GM23338 (cell line): ENCODE measurements at regions not wholly inside any gene's neighbourhood (a gene's known extent, or its start where the extent isn't known, plus 50 kb on each side); places are given as distances from the start of the nearest gene placed in this dataset.

ENCODE experiments used
- ATAC-seq: fragments of 200-7000 bp; cut with Tn5 transposase; 3 replicates; pipeline ENCODE4 v1.9.1; 2020
- DNase-seq: peaks from one replicate; pipeline ENCODE4 v3.0.0-alpha.2; 2015; ENCODE audit warnings: low spot score
- H2AFZ ChIP-seq: fragments of 200-600 bp; sonication (generic); 2 replicates; pipeline ENCODE4 v1.8.0; 2016; ENCODE audit warnings: antibody characterized with exemption, mild to moderate bottlenecking, moderate library complexity
- H3F3A ChIP-seq: fragments of 200-600 bp; sonication (generic); replicated peaks from 2 replicates; pipeline ENCODE4 v1.8.0; 2017; ENCODE audit warnings: antibody characterized with exemption, mixed run types, low read depth
- H3K27ac ChIP-seq: fragments of 200-600 bp; sonication (generic); 2 replicates; pipeline ENCODE4 v1.6.1; 2016; ENCODE audit warnings: low read depth
- H3K27me3 ChIP-seq: fragments of 200-600 bp; sonication (generic); 2 replicates; pipeline ENCODE4 v1.8.0; 2016; ENCODE audit warnings: mild to moderate bottlenecking, mixed run types, moderate library complexity; ENCODE audit not compliant: insufficient read depth
- H3K36me3 ChIP-seq: fragments of 200-600 bp; sonication (generic); 2 replicates; pipeline ENCODE4 v1.8.0; 2016; ENCODE audit warnings: mild to moderate bottlenecking; ENCODE audit not compliant: insufficient read depth
- H3K4me1 ChIP-seq: fragments of 200-600 bp; sonication (generic); 2 replicates; pipeline ENCODE4 v1.8.0; 2016; ENCODE audit warnings: mild to moderate bottlenecking, moderate library complexity; ENCODE audit not compliant: insufficient read depth
- H3K4me2 ChIP-seq: fragments of 200-600 bp; sonication (generic); 2 replicates; pipeline ENCODE4 v1.7.1; 2017; ENCODE audit warnings: mixed run types
- H3K4me3 ChIP-seq: fragments of 200-600 bp; sonication (generic); 2 replicates; pipeline ENCODE4 v1.6.1; 2016; ENCODE audit warnings: mixed run types
- H3K79me2 ChIP-seq: fragments of 200-600 bp; sonication (generic); replicated peaks from 2 replicates; pipeline ENCODE4 v1.8.0; 2017; ENCODE audit warnings: mild to moderate bottlenecking; ENCODE audit not compliant: insufficient read depth
- H3K9me2 ChIP-seq: fragments of 200-600 bp; sonication (generic); 2 replicates; pipeline ENCODE4 v1.8.0; 2017; ENCODE audit not compliant: insufficient read depth
- H4K20me1 ChIP-seq: fragments of 200-600 bp; sonication (generic); replicated peaks from 2 replicates; pipeline ENCODE4 v1.8.0; 2017; ENCODE audit warnings: mild to moderate bottlenecking; ENCODE audit not compliant: insufficient read depth
- H3K27ac Mint-ChIP-seq: 2 replicates; pipeline ENCODE4 v1.8.0; 2020; ENCODE audit warnings: inconsistent platforms, mild to moderate bottlenecking, moderate library complexity, mixed read lengths
- H3K27me3 Mint-ChIP-seq: 3 replicates; pipeline ENCODE4 v1.8.0; 2022; ENCODE audit warnings: low read depth, mild to moderate bottlenecking, moderate library complexity, mixed read lengths, inconsistent platforms; ENCODE audit not compliant: insufficient read depth, poor library complexity
- H3K36me3 Mint-ChIP-seq: 3 replicates; pipeline ENCODE4 v1.8.0; 2021; ENCODE audit warnings: low read depth, mild to moderate bottlenecking, inconsistent platforms, moderate library complexity, mixed read lengths
- H3K4me1 Mint-ChIP-seq: 3 replicates; pipeline ENCODE4 v1.8.0; 2020; ENCODE audit warnings: mild to moderate bottlenecking, inconsistent platforms, mixed read lengths
- H3K4me3 Mint-ChIP-seq: 3 replicates; pipeline ENCODE4 v1.8.0; 2021; ENCODE audit warnings: moderate library complexity, mild to moderate bottlenecking, inconsistent platforms, mixed read lengths
- H3K9me3 Mint-ChIP-seq: 3 replicates; pipeline ENCODE4 v1.8.0; 2020; ENCODE audit warnings: moderate library complexity, mild to moderate bottlenecking, inconsistent platforms, mixed read lengths
- CREB1 ChIP-seq: fragments of 250-450 bp; sonication (Bioruptor Pico); IDR thresholded peaks from 2 replicates; pipeline ENCODE4 v1.5.0; 2020; ENCODE audit warnings: low read depth, mild to moderate bottlenecking, moderate library complexity
- CTCF ChIP-seq, 2 experiments: fragments of 200-600 bp in 1 of 2; sonication (generic) in 1 of 2; conservative IDR thresholded peaks; 2 replicates each; pipeline versions ENCODE4 v1.5.1 to v1.6.1; 2016 to 2017; ENCODE audit warnings: antibody characterized with exemption in 2 of 2, low read depth in 2 of 2, mild to moderate bottlenecking in 2 of 2, moderate library complexity in 1 of 2
- EZH2 ChIP-seq: fragments of 200-600 bp; sonication (generic); IDR thresholded peaks from one replicate; pipeline ENCODE4 v1.8.0; 2017; ENCODE audit warnings: antibody characterized with exemption, mild to moderate bottlenecking, low read depth; ENCODE audit not compliant: unreplicated experiment
- EZH2phosphoT487 ChIP-seq: fragments of 200-600 bp; sonication (generic); IDR thresholded peaks from one replicate; pipeline ENCODE4 v1.8.1; 2018; ENCODE audit warnings: antibody characterized with exemption; ENCODE audit not compliant: unreplicated experiment
- JUNB ChIP-seq: IDR thresholded peaks from one replicate; pipeline ENCODE4 v1.6.1; 2016; ENCODE audit warnings: antibody characterized with exemption; ENCODE audit not compliant: unreplicated experiment
- NANOG ChIP-seq: IDR thresholded peaks from 2 replicates; pipeline ENCODE4 v1.6.1; 2016; ENCODE audit warnings: antibody characterized with exemption, borderline replicate concordance
- POLR2AphosphoS5 ChIP-seq: IDR thresholded peaks from 2 replicates; pipeline ENCODE4 v1.6.1; 2016; ENCODE audit warnings: antibody characterized with exemption, low read depth
- STAT1 ChIP-seq: IDR thresholded peaks from one replicate; pipeline ENCODE4 v1.6.1; 2016; ENCODE audit warnings: antibody characterized with exemption; ENCODE audit not compliant: unreplicated experiment
- ZNF114 ChIP-seq: fragments of 250-450 bp; sonication (Bioruptor Pico); IDR thresholded peaks from 2 replicates; pipeline ENCODE4 v1.5.0; 2020; ENCODE audit warnings: mild to moderate bottlenecking, moderate library complexity
- ZNF331 ChIP-seq: fragments of 250-450 bp; sonication (Bioruptor Pico); IDR thresholded peaks from 2 replicates; pipeline ENCODE4 v1.5.0; 2020; ENCODE audit warnings: low read depth, mild to moderate bottlenecking, moderate library complexity
- ZNF462 ChIP-seq: fragments of 250-450 bp; sonication (Bioruptor Pico); IDR thresholded peaks from 2 replicates; pipeline ENCODE4 v1.5.0; 2020; ENCODE audit warnings: mild to moderate bottlenecking, moderate library complexity
- TF ChIP-seq, protein P1 (sequence below): IDR thresholded peaks from one replicate; pipeline ENCODE4 v1.6.1; 2018; ENCODE audit warnings: antibody characterized with exemption; ENCODE audit not compliant: unreplicated experiment
- TF ChIP-seq, protein P2 (sequence below): IDR thresholded peaks from 2 replicates; pipeline ENCODE4 v1.6.1; 2016; ENCODE audit warnings: antibody characterized with exemption

DNA sequence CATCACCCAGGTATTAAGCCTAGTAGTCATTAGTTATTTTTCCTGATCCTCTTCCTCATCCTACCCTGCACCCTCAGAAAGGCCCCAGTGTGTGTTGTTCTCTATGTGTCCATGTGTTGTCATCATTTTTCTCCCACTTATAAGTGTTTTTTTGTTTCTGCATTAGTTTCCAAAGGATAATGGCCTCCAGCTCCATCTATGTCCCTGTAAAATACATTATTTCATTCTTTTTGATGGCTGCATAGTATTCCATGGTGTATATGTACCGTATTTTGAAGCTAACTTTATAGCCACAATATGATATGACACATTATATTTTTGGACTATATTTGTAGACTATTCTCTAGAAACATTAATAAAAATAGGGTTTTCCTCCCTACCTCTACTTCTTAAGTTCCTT, 324.4 kb upstream of the EDIL3 start:
- no peak for ATAC-seq
- no peaks in the 10 kb centered on the region for H3K36me3 Mint-ChIP-seq

More for the DNA sequence above, 324.4 kb upstream of the EDIL3 start:
- Histone ChIP-seq H3K36me3 (no peaks in the 10 kb centered on the region), H3K4me1 (peaks cover 5% of the 10 kb centered on the region), H3K79me2 (no peaks in the 10 kb centered on the region), H2AFZ (no peak overlapping the region), H3K4me3 (no peak overlapping the region), H4K20me1 (no peaks in the 10 kb centered on the region), H3K4me2 (no peak overlapping the region), H3F3A (no peaks in the 10 kb centered on the region), H3K27me3 (no peaks in the 10 kb centered on the region), H3K9me2 (no peaks in the 10 kb centered on the region), H3K27ac (no peak overlapping the region)
- Mint-ChIP-seq H3K27me3 (peaks cover 2% of the 10 kb centered on the region), H3K9me3 (peaks cover 4% of the 10 kb centered on the region; the same call in 2 of the 3 replicates), H3K4me3 (no peak overlapping the region), H3K27ac (no peak overlapping the region), H3K4me1 (peaks cover 4% of the 10 kb centered on the region)
- no peak for DNase-seq
- TF ChIP-seq CREB1 (CRISPR knock-in tag) (no peak), CTCF (conservative IDR thresholded peaks at IDR 0.05; ENCODE audit: low read depth in 2 of 2) (no peak), EZH2phosphoT487 (no peak), ZNF331 (CRISPR knock-in tag) (no peak), NANOG (no peak), JUNB (no peak), EZH2 (no peak), ZNF114 (CRISPR knock-in tag) (no peak), POLR2AphosphoS5 (no peak), ZNF462 (no peak), STAT1 (no peak)
- TF ChIP-seq, protein P1, sequence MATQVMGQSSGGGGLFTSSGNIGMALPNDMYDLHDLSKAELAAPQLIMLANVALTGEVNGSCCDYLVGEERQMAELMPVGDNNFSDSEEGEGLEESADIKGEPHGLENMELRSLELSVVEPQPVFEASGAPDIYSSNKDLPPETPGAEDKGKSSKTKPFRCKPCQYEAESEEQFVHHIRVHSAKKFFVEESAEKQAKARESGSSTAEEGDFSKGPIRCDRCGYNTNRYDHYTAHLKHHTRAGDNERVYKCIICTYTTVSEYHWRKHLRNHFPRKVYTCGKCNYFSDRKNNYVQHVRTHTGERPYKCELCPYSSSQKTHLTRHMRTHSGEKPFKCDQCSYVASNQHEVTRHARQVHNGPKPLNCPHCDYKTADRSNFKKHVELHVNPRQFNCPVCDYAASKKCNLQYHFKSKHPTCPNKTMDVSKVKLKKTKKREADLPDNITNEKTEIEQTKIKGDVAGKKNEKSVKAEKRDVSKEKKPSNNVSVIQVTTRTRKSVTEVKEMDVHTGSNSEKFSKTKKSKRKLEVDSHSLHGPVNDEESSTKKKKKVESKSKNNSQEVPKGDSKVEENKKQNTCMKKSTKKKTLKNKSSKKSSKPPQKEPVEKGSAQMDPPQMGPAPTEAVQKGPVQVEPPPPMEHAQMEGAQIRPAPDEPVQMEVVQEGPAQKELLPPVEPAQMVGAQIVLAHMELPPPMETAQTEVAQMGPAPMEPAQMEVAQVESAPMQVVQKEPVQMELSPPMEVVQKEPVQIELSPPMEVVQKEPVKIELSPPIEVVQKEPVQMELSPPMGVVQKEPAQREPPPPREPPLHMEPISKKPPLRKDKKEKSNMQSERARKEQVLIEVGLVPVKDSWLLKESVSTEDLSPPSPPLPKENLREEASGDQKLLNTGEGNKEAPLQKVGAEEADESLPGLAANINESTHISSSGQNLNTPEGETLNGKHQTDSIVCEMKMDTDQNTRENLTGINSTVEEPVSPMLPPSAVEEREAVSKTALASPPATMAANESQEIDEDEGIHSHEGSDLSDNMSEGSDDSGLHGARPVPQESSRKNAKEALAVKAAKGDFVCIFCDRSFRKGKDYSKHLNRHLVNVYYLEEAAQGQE: no peak
- TF ChIP-seq, protein P2, sequence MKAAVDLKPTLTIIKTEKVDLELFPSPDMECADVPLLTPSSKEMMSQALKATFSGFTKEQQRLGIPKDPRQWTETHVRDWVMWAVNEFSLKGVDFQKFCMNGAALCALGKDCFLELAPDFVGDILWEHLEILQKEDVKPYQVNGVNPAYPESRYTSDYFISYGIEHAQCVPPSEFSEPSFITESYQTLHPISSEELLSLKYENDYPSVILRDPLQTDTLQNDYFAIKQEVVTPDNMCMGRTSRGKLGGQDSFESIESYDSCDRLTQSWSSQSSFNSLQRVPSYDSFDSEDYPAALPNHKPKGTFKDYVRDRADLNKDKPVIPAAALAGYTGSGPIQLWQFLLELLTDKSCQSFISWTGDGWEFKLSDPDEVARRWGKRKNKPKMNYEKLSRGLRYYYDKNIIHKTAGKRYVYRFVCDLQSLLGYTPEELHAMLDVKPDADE: no peak
